CD4-positive, alpha-beta T cell (primary cell): ENCODE measurements at regions not wholly inside any gene's neighbourhood (a gene's known extent, or its start where the extent isn't known, plus 50 kb on each side); places are given as distances from the start of the nearest gene placed in this dataset.
"Not testable (repeated sequence)": the region's sequence is repeated elsewhere in the genome, so short reads cannot be mapped to it uniquely, and the experiment has no call there.

Experiments used
- ATAC-seq: fragments of 200-7000 bp; cut with Tn5 transposase; one replicate; pipeline ENCODE4 v1.10.0; 2022; ENCODE audit warnings: mild to moderate bottlenecking; ENCODE audit not compliant: poor library complexity
- CTCF ChIA-PET: fragments of 350-600 bp; sonication (Branson Sonifier 250); formaldehyde crosslinking; loops from one replicate; lab custom pipeline; 2021; ENCODE audit warnings: antibody characterized with exemption, inconsistent platforms; lab: Charles Lee
- POLR2A ChIA-PET: fragments of 350-600 bp; sonication (Branson Sonifier 250); formaldehyde crosslinking; loops from one replicate; lab custom pipeline; 2021; ENCODE audit warnings: antibody characterized with exemption, inconsistent platforms; lab: Charles Lee
- DNase-seq, 14 experiments: peaks; one replicate each; pipeline ENCODE4 v3.0.0-alpha.2; 2013 to 2020; ENCODE audit warnings: mixed read lengths in 2 of 14
- H3K27ac ChIP-seq, 2 donors: one replicate each; pipeline versions ENCODE4 v1.5.1 to v1.7.0; 2013; ENCODE audit warnings: low read length in 2 of 2, low read depth in 1 of 2, mild to moderate bottlenecking in 1 of 2
- H3K27me3 ChIP-seq, 2 experiments: 1 replicate in 1 of 2; 2 replicates in 1 of 2; pipeline versions ENCODE4 v1.6.1 to v1.7.0; 2013; ENCODE audit warnings: low read length in 2 of 2, control low read depth in 1 of 2, mild to moderate bottlenecking in 1 of 2, moderate library complexity in 1 of 2; ENCODE audit not compliant: insufficient read depth in 2 of 2, control insufficient read depth in 1 of 2
- H3K36me3 ChIP-seq: one replicate; pipeline ENCODE4 v1.6.1; 2013; ENCODE audit warnings: low read length, control low read depth; ENCODE audit not compliant: insufficient read depth
- H3K4me1 ChIP-seq: one replicate; pipeline ENCODE4 v1.6.1; 2013; ENCODE audit warnings: low read length, control low read depth; ENCODE audit not compliant: insufficient read depth
- H3K4me3 ChIP-seq: one replicate; pipeline ENCODE4 v1.5.1; 2013; ENCODE audit warnings: mild to moderate bottlenecking, low read length, moderate library complexity
- H3K9me3 ChIP-seq, 2 experiments: 1 replicate in 1 of 2; 2 replicates in 1 of 2; pipeline versions ENCODE4 v1.6.1 to v1.7.0; 2013; ENCODE audit warnings: low read length in 2 of 2, mild to moderate bottlenecking in 2 of 2, control low read depth in 1 of 2, moderate library complexity in 1 of 2; ENCODE audit not compliant: control insufficient read depth in 1 of 2, insufficient read depth in 1 of 2
- H3K27ac Mint-ChIP-seq: one replicate; pipeline ENCODE4 v1.8.0; 2020; ENCODE audit warnings: mixed read lengths
- H3K27me3 Mint-ChIP-seq: one replicate; pipeline ENCODE4 v1.8.0; 2021; ENCODE audit warnings: mixed read lengths
- H3K36me3 Mint-ChIP-seq: one replicate; pipeline ENCODE4 v1.8.0; 2021; ENCODE audit warnings: low read depth, mixed read lengths
- H3K4me1 Mint-ChIP-seq: one replicate; pipeline ENCODE4 v1.8.0; 2021; ENCODE audit warnings: low read depth, mixed read lengths
- H3K4me3 Mint-ChIP-seq: one replicate; pipeline ENCODE4 v1.8.0; 2020; ENCODE audit warnings: mild to moderate bottlenecking, mixed read lengths
- H3K9me3 Mint-ChIP-seq: one replicate; pipeline ENCODE4 v1.8.0; 2020; ENCODE audit warnings: mixed read lengths
- CTCF ChIP-seq: fragments of 200-600 bp; IDR thresholded peaks from one replicate; pipeline ENCODE4 v1.8.0; 2022; ENCODE audit warnings: antibody characterized with exemption, mild to moderate bottlenecking
- intact Hi-C, 2 experiments: fragments of 100-400 bp; cut with DNase I in 1 of 2; cut with micrococcal nuclease in 1 of 2; formaldehyde crosslinking; loops; one replicate each; pipeline versions ENCODE4 v1.15.1 to v1.9.0; 2023 to 2025; cut with DNase I, micrococcal nuclease

GRCh38 chr5:99553211-99553810 is 624.5 kb upstream of the CHD1 start:
- intact Hi-C loops = no loop called here
- no peaks in the 10 kb centered on the region for H3K36me3 Mint-ChIP-seq
- POLR2A ChIA-PET = no interaction called here

DNA sequence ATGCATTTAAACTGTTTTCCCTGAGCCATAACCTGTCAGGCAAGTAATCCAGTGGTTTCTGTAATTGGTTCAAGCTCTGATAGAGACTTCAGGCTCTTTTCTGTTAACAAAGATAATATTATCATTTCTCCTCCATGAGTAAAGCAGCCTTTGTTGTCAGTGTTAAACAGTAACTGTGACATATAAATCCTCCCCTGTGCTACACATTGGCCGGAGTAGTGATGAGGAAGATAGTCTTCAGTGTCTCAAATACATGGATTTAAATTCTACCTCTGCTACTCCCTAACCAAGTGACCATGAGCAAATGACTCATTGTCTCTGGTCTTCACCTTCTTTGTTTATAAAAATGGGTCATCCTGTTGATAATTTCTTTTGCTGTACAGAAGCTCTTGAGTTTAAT is 615.5 kb upstream of the CHD1 start:
- H3K4me3 ChIP-seq = no peak overlapping the region
- no peak overlapping the region for H3K27ac Mint-ChIP-seq
- intact Hi-C loops = no loop called here
- no peaks in the 10 kb centered on the region for H3K27me3 Mint-ChIP-seq
- H3K4me1 Mint-ChIP-seq = no peaks in the 10 kb centered on the region
- ATAC-seq = no peak
- TF ChIP-seq CTCF = no peak
- DNase-seq = no peak
- H3K27me3 ChIP-seq = no peaks in the 10 kb centered on the region
- CTCF ChIA-PET = no interaction called here
- H3K9me3 Mint-ChIP-seq = no peaks in the 10 kb centered on the region
- POLR2A ChIA-PET = no interaction called here
- no peaks in the 10 kb centered on the region for H3K36me3 Mint-ChIP-seq
- H3K4me1 ChIP-seq = no peaks in the 10 kb centered on the region
- H3K9me3 ChIP-seq = no peaks in the 10 kb centered on the region
- H3K27ac ChIP-seq = no peak overlapping the region
- no peaks in the 10 kb centered on the region for H3K36me3 ChIP-seq
- H3K4me3 Mint-ChIP-seq = no peak overlapping the region

More at GRCh38 chr5:99553211-99553810, 624.5 kb upstream of the CHD1 start:
- no peaks in the 10 kb centered on the region for H3K4me1 ChIP-seq
- no peaks in the 10 kb centered on the region for H3K9me3 ChIP-seq
- DNase-seq = no peak
- no peaks in the 10 kb centered on the region for H3K36me3 ChIP-seq
- H3K27me3 Mint-ChIP-seq = no peaks in the 10 kb centered on the region
- no peaks in the 10 kb centered on the region for H3K9me3 Mint-ChIP-seq
- TF ChIP-seq CTCF = no peak
- no peak overlapping the region for H3K4me3 ChIP-seq
- no peak overlapping the region for H3K4me3 Mint-ChIP-seq
- no peaks in the 10 kb centered on the region for H3K27me3 ChIP-seq
- H3K27ac ChIP-seq = no peak overlapping the region
- H3K4me1 Mint-ChIP-seq = no peaks in the 10 kb centered on the region
- CTCF ChIA-PET = no interaction called here
- ATAC-seq = no peak
- no peak overlapping the region for H3K27ac Mint-ChIP-seq

GRCh38 chr5:99543841-99544240 is 615.0 kb upstream of the CHD1 start:
- Mint-ChIP-seq H3K4me3 (no peak overlapping the region), H3K27me3 (no peaks in the 10 kb centered on the region), H3K27ac (no peak overlapping the region), H3K4me1 (no peaks in the 10 kb centered on the region), H3K9me3 (no peaks in the 10 kb centered on the region), H3K36me3 (no peaks in the 10 kb centered on the region)
- ChIA-PET CTCF (no interaction called here), POLR2A (no interaction called here)
- Histone ChIP-seq H3K4me1 (no peaks in the 10 kb centered on the region), H3K27ac (no peak overlapping the region), H3K4me3 (no peak overlapping the region), H3K36me3 (no peaks in the 10 kb centered on the region), H3K9me3 (no peaks in the 10 kb centered on the region), H3K27me3 (no peaks in the 10 kb centered on the region)
- no peak for ATAC-seq
- intact Hi-C loops = no loop called here
- TF ChIP-seq CTCF = no peak
- no peak for DNase-seq

DNA sequence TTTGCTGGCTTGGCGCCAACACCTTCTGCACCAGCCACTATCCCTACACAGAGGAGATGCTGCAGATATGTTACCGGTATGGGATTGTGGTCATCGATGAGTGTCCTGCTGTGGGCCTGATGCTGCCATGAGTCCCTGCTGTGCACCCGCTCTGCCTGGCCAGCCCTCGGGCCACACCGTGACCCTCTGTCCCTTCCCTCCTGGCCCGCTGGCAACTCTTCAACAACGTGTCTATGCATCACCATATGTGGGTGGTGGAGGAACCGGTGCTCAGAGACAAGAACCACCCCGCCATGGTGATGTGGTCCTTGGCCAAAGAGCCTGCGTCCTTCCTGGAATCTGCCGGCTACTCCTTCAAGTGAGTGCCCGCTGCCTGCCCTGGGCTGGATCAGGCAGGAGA is 605.4 kb upstream of the CHD1 start:
- intact Hi-C loops, H3K27me3 Mint-ChIP-seq, H3K4me3 Mint-ChIP-seq, H3K27ac Mint-ChIP-seq, H3K36me3 Mint-ChIP-seq, ATAC-seq, H3K9me3 Mint-ChIP-seq, H3K36me3 ChIP-seq, H3K4me1 Mint-ChIP-seq, H3K9me3 ChIP-seq, H3K4me3 ChIP-seq, H3K27me3 ChIP-seq, H3K27ac ChIP-seq, CTCF ChIA-PET, DNase-seq, H3K4me1 ChIP-seq, POLR2A ChIA-PET: not testable (repeated sequence)

GRCh38 chr5:99521666-99522065 is 592.9 kb upstream of the CHD1 start:
- H3K27me3 Mint-ChIP-seq, DNase-seq, H3K27ac Mint-ChIP-seq, intact Hi-C loops, H3K36me3 ChIP-seq, H3K27me3 ChIP-seq, POLR2A ChIA-PET, H3K4me1 Mint-ChIP-seq, H3K9me3 Mint-ChIP-seq, ATAC-seq, H3K4me1 ChIP-seq, H3K27ac ChIP-seq, H3K36me3 Mint-ChIP-seq, CTCF ChIA-PET, H3K4me3 Mint-ChIP-seq, H3K4me3 ChIP-seq, H3K9me3 ChIP-seq: not testable (repeated sequence)
